ENCODE measurements at regions not wholly inside any gene's neighbourhood (a gene's known extent, or its start where the extent isn't known, plus 50 kb on each side); places are given as distances from the start of the nearest gene placed in this dataset.
A peak's percentile ranks its signal among the peaks of the same experiment; 100 is the strongest.

DNA sequence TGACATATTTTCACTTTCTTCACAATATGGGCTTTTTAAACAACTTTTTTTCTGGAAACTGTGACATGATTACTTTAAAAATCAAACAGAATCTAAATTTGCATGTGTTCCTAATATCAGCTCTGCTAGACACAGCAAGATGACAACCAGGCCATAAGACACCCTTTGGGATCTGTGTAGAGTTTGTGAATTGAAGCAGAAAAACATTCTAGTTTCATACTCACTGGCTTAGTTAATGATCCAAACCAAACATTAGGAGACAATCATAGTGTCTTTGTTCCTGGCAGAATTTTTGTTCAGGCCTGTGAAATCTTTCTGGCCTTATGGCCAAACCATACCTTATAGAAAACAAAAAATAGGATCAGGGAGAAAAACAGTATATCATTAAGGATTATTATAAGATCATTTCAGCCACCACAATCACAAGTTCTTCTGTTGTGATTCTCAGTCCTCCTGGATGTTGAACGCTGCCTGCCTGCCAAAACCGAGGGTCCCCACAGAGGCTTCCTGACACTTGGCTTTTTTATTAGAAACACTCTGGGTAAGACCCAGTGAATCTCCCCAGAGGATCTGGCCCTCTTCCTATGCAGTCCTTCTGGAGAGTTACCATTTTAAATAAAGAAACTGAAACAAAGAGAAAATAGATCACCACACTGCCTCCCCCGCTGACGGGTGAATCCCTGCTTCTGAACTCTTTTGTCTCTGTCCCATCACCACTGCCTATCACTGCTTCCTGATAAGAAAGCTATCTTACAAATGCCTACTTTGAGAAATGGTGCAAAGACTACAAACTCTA, 79.2 kb upstream of the PPP1R3C start:
- Histone ChIP-seq H3K9ac (ENCODE audit: low read length in 5 of 5) (peak overlapping the region in 1 of 5 donors; percentile 44), H3K27ac (ENCODE audit: low read depth, low read length) (no peak overlapping the region), H3K9me3 (ENCODE audit: control insufficient read depth in 5 of 5, low read length in 5 of 5) (peaks cover 0 to 4% (median 0%) of the 10 kb centered on the region in 5 donors), H3K36me3 (ENCODE audit: control insufficient read depth in 5 of 5, insufficient read depth in 5 of 5, low read length in 5 of 5) (no peaks in the 10 kb centered on the region), H3K4me3 (ENCODE audit: low read depth in 1 of 5, low read length in 5 of 5) (peak overlapping the region in 2 of 5 donors; percentile 13 to 15), H3K4me1 (ENCODE audit: control insufficient read depth in 5 of 5, insufficient read depth in 5 of 5, low read length in 5 of 5) (no peaks in the 10 kb centered on the region), H3K27me3 (ENCODE audit: control insufficient read depth in 5 of 5, insufficient read depth in 4 of 5, low read length in 5 of 5) (no peaks in the 10 kb centered on the region)

DNA sequence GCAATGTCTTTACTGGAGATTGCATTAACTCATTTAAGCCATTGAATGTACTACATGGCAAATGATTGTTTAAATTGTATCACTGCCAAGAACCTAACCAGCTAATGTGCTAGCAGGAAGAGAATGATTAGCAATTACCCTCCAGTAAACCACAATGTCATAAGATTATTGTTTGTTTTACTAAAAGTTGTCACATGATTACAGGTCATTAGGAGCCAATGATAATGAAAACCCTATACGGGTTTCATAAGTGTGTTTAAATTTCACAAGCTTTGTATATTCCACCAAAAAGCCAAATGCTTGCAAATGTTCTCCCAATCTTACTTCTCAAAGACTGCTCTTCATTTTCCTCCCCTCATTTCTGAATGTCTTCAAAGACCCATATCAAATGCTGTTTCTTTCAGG, 76.5 kb upstream of the PPP1R3C start:
- no peaks in the 10 kb centered on the region for H3K9me3 ChIP-seq (ENCODE audit: control insufficient read depth in 5 of 5, low read length in 5 of 5)
- no peaks in the 10 kb centered on the region for H3K27me3 ChIP-seq (ENCODE audit: control insufficient read depth in 5 of 5, insufficient read depth in 4 of 5, low read length in 5 of 5)
- H3K36me3 ChIP-seq (ENCODE audit: control insufficient read depth in 5 of 5, insufficient read depth in 5 of 5, low read length in 5 of 5): no peaks in the 10 kb centered on the region
- no peak overlapping the region for H3K4me3 ChIP-seq (ENCODE audit: low read depth in 1 of 5, low read length in 5 of 5)
- no peak overlapping the region for H3K9ac ChIP-seq (ENCODE audit: low read length in 5 of 5)
- peaks cover 0 to 6% (median 0%) of the 10 kb centered on the region in 5 donors for H3K4me1 ChIP-seq (ENCODE audit: control insufficient read depth in 5 of 5, insufficient read depth in 5 of 5, low read length in 5 of 5)
- H3K27ac ChIP-seq (ENCODE audit: low read depth, low read length): no peak overlapping the region

DNA sequence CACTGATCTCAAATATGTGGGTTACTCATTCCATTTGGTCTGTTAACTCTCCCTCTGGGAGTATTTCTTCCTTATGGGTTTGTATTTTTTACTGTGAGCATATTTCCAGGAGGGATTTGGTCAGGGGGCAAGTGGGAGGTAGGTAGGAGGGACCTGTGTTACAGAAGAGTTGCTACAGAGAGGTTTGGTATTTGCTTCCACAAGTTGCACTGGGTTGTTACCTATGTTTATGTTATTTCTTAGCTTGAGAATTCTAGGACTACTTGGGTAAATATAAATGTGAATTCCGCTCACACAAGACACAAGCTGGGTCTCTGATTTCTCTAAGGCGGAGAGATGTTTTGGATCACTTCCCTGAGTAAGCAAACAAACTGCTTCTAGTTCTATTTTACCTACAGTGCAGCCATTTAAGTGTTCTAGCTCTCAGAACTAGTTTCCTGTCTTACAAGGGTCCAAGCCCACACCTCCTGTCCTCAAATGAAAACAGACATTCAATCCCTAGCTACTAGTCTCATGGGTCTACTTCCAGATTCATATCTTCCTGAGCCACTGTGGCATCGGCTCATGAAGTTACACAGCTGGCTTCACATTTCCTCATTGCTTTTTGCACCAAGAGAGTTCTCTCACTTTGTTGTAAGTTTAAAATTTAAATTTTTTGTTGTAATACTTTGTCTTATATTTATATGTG, 75.4 kb upstream of the PPP1R3C start:
- H3K9ac ChIP-seq (ENCODE audit: low read length in 5 of 5): no peak overlapping the region
- H3K27ac ChIP-seq (ENCODE audit: low read depth, low read length): no peak overlapping the region
- no peaks in the 10 kb centered on the region for H3K9me3 ChIP-seq (ENCODE audit: control insufficient read depth in 5 of 5, low read length in 5 of 5)
- no peak overlapping the region for H3K4me3 ChIP-seq (ENCODE audit: low read depth in 1 of 5, low read length in 5 of 5)
- H3K36me3 ChIP-seq (ENCODE audit: control insufficient read depth in 5 of 5, insufficient read depth in 5 of 5, low read length in 5 of 5): no peaks in the 10 kb centered on the region
- H3K4me1 ChIP-seq (ENCODE audit: control insufficient read depth in 5 of 5, insufficient read depth in 5 of 5, low read length in 5 of 5): peaks cover 0 to 6% (median 0%) of the 10 kb centered on the region in 5 donors
- H3K27me3 ChIP-seq (ENCODE audit: control insufficient read depth in 5 of 5, insufficient read depth in 4 of 5, low read length in 5 of 5): no peaks in the 10 kb centered on the region

DNA sequence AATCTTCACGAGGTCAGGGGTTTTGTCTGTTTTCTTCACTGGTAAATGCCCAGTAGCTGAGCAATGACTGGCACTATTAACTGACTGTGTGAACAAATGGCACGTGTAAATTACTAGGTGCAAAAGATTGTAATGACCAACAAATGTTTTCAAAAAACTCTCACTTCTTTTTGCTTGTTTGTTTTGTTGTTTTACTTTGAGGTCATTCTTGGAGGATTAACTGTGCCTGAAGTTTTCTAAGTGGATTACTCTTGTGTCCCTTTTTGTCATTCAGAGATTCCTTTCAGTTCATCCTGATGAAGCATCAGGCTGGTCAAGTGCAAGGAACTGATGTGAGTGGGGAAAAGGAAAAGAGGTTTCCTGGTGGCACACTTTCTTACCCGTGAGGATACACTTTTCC, 74.4 kb upstream of the PPP1R3C start:
- Histone ChIP-seq H3K27me3 (ENCODE audit: control insufficient read depth in 5 of 5, insufficient read depth in 4 of 5, low read length in 5 of 5) (no peaks in the 10 kb centered on the region), H3K9me3 (ENCODE audit: control insufficient read depth in 5 of 5, low read length in 5 of 5) (no peaks in the 10 kb centered on the region), H3K9ac (ENCODE audit: low read length in 5 of 5) (no peak overlapping the region), H3K36me3 (ENCODE audit: control insufficient read depth in 5 of 5, insufficient read depth in 5 of 5, low read length in 5 of 5) (no peaks in the 10 kb centered on the region), H3K27ac (ENCODE audit: low read depth, low read length) (no peak overlapping the region), H3K4me1 (ENCODE audit: control insufficient read depth in 5 of 5, insufficient read depth in 5 of 5, low read length in 5 of 5) (peaks cover 0 to 6% (median 0%) of the 10 kb centered on the region in 5 donors), H3K4me3 (ENCODE audit: low read depth in 1 of 5, low read length in 5 of 5) (no peak overlapping the region)

DNA sequence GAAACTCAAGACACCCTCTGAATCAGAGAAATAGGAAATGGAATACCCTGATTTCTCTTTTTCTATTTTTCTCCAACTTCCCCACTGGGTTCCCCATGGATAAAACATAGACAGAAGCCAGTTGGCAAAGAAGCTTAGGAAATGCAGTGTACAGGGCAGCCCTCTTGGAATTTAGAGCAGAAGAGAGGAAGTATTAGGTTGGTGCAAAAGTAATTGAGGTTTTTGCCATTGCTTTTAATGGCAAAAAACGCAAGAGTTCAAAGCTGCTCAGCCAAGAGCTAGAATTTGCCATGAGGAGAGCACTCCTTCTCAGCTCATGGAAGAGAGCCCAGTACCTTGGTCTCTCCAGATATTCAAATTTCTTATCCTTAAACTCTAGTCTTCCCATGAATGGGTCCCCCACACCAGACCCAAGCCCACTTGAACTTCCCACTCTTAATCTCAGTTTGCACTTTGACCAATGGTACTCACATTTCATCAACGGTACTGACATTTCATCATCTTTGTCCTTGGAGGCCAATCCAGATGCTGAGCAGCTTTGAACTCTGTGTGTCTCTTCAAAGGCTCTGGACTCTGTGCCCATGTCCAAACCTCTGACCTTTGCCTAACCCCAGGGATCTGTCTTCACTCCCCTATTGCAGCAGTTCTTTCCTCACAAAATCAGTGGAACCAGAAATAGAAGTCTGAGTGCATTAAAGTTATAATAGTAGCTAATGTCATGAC, 73.2 kb upstream of the PPP1R3C start:
- no peak overlapping the region for H3K27ac ChIP-seq (ENCODE audit: low read depth, low read length)
- peaks cover 0 to 6% (median 0%) of the 10 kb centered on the region in 5 donors for H3K4me1 ChIP-seq (ENCODE audit: control insufficient read depth in 5 of 5, insufficient read depth in 5 of 5, low read length in 5 of 5)
- no peaks in the 10 kb centered on the region for H3K27me3 ChIP-seq (ENCODE audit: control insufficient read depth in 5 of 5, insufficient read depth in 4 of 5, low read length in 5 of 5)
- no peaks in the 10 kb centered on the region for H3K36me3 ChIP-seq (ENCODE audit: control insufficient read depth in 5 of 5, insufficient read depth in 5 of 5, low read length in 5 of 5)
- H3K9ac ChIP-seq (ENCODE audit: low read length in 5 of 5): no peak overlapping the region
- no peaks in the 10 kb centered on the region for H3K9me3 ChIP-seq (ENCODE audit: control insufficient read depth in 5 of 5, low read length in 5 of 5)
- H3K4me3 ChIP-seq (ENCODE audit: low read depth in 1 of 5, low read length in 5 of 5): no peak overlapping the region

DNA sequence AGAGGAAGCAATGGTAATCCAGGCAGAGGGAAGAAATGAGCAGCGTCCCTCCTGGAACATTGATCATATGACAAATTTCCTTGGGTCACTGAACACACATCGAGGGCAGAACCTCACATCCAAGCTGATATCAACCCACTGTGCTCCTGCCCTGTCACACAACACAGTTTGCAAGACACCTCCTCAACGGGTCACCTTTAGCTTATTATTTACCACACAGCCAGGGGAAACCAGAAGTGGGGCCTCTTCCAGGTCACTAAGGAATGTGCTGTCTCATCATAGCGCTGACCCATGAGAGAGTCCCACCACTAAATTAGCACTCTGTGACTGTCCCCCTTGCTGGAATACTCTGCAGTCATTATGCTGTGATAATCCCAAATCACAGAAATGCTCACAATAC, 69.7 kb upstream of the PPP1R3C start:
- Histone ChIP-seq H3K27ac (ENCODE audit: low read depth, low read length) (no peak overlapping the region), H3K9me3 (ENCODE audit: control insufficient read depth in 5 of 5, low read length in 5 of 5) (no peaks in the 10 kb centered on the region), H3K4me1 (ENCODE audit: control insufficient read depth in 5 of 5, insufficient read depth in 5 of 5, low read length in 5 of 5) (peaks cover 0 to 6% (median 0%) of the 10 kb centered on the region in 5 donors), H3K4me3 (ENCODE audit: low read depth in 1 of 5, low read length in 5 of 5) (no peak overlapping the region), H3K36me3 (ENCODE audit: control insufficient read depth in 5 of 5, insufficient read depth in 5 of 5, low read length in 5 of 5) (no peaks in the 10 kb centered on the region), H3K9ac (ENCODE audit: low read length in 5 of 5) (no peak overlapping the region), H3K27me3 (ENCODE audit: control insufficient read depth in 5 of 5, insufficient read depth in 4 of 5, low read length in 5 of 5) (peaks cover 0 to 3% (median 0%) of the 10 kb centered on the region in 5 donors)

DNA sequence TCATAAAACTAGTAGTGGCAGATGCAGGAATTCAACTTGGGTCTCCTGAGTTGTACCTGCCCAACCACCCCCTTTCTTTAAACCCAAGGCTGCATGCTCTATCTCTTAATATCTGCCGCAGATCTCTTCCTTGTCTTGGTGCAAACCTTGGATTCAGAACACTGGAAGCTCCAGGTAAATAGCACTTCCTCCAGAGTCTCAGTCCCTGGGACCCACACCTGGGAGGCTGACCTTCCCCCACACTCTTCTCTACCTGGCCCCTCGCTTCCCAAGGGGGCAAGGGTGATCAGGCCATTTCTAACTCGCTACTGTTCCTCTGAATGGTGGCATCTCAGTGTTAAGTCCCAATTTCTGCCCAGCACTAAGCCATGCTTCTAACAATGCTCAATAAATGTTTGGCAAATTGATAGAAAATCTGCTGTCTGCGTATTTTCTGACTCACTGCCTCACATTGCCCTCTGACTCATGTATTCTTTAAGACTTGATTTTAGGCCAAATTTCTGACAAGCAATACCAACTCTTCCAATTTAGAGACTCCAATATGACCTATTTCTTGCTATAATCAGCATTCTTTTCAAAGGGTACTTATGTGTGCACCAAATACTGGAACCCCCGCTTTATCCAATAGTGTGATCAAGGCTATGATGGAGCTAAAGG, 68.0 kb upstream of the PPP1R3C start:
- H3K4me1 ChIP-seq (ENCODE audit: control insufficient read depth in 5 of 5, insufficient read depth in 5 of 5, low read length in 5 of 5): peaks cover 0 to under 1% (median 0%) of the 10 kb centered on the region in 5 donors

DNA sequence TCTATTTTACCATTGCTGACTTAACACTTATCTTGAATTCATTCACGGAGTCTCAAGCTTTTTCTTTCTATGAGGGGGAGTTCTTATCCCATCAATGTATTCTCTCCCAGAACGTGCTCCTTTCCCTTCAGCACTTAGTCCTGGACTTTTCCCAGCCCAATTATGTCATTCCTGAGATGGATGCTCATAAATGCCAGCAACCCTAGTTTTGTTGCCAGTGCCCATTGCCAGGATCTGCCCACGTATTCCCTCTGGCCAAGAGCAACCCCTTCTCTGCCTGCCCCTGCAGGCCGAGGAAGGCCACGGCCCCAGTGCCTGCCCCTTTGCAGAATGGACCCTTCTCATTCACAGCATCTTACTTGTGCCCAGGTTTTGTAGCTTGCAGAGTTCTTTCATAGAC, 67.4 kb upstream of the PPP1R3C start:
- Histone ChIP-seq H3K27ac (ENCODE audit: low read depth, low read length) (no peak overlapping the region), H3K9ac (ENCODE audit: low read length in 5 of 5) (no peak overlapping the region), H3K36me3 (ENCODE audit: control insufficient read depth in 5 of 5, insufficient read depth in 5 of 5, low read length in 5 of 5) (no peaks in the 10 kb centered on the region), H3K9me3 (ENCODE audit: control insufficient read depth in 5 of 5, low read length in 5 of 5) (no peaks in the 10 kb centered on the region), H3K4me1 (ENCODE audit: control insufficient read depth in 5 of 5, insufficient read depth in 5 of 5, low read length in 5 of 5) (no peaks in the 10 kb centered on the region), H3K4me3 (ENCODE audit: low read depth in 1 of 5, low read length in 5 of 5) (no peak overlapping the region), H3K27me3 (ENCODE audit: control insufficient read depth in 5 of 5, insufficient read depth in 4 of 5, low read length in 5 of 5) (peaks cover 0 to 3% (median 0%) of the 10 kb centered on the region in 5 donors)

More for the DNA sequence above, 68.0 kb upstream of the PPP1R3C start:
- Histone ChIP-seq H3K9ac (ENCODE audit: low read length in 5 of 5) (no peak overlapping the region), H3K36me3 (ENCODE audit: control insufficient read depth in 5 of 5, insufficient read depth in 5 of 5, low read length in 5 of 5) (no peaks in the 10 kb centered on the region), H3K27ac (ENCODE audit: low read depth, low read length) (no peak overlapping the region), H3K4me3 (ENCODE audit: low read depth in 1 of 5, low read length in 5 of 5) (no peak overlapping the region), H3K27me3 (ENCODE audit: control insufficient read depth in 5 of 5, insufficient read depth in 4 of 5, low read length in 5 of 5) (peaks cover 0 to 3% (median 0%) of the 10 kb centered on the region in 5 donors), H3K9me3 (ENCODE audit: control insufficient read depth in 5 of 5, low read length in 5 of 5) (no peaks in the 10 kb centered on the region)

DNA sequence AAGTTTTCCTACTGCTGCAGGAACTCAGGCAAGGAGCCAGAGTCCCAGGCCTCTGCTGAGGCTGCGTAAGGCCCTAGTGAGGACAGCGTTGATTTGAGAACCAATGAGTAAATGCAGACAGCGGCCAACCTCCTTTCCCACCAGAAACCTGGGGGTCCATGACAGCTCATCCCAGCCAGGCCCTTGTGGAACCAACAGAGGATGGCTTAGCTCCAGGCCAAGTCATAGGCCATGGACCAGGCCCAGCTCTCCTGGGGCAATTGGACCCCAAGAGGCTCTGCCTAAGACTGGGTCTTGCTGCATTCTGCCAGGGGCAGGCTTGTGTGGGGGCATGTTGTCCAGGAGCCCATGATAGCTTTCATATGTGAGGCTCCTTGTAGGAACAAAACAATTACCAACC, 65.4 kb upstream of the PPP1R3C start:
- H3K9ac ChIP-seq (ENCODE audit: low read length in 5 of 5): no peak overlapping the region
- H3K27ac ChIP-seq (ENCODE audit: low read depth, low read length): no peak overlapping the region
- no peaks in the 10 kb centered on the region for H3K9me3 ChIP-seq (ENCODE audit: control insufficient read depth in 5 of 5, low read length in 5 of 5)
- no peaks in the 10 kb centered on the region for H3K4me1 ChIP-seq (ENCODE audit: control insufficient read depth in 5 of 5, insufficient read depth in 5 of 5, low read length in 5 of 5)
- no peak overlapping the region for H3K4me3 ChIP-seq (ENCODE audit: low read depth in 1 of 5, low read length in 5 of 5)
- no peaks in the 10 kb centered on the region for H3K36me3 ChIP-seq (ENCODE audit: control insufficient read depth in 5 of 5, insufficient read depth in 5 of 5, low read length in 5 of 5)
- H3K27me3 ChIP-seq (ENCODE audit: control insufficient read depth in 5 of 5, insufficient read depth in 4 of 5, low read length in 5 of 5): peaks cover 0 to 3% (median 0%) of the 10 kb centered on the region in 5 donors
